Fibroblast of villous mesenchyme (primary cell): ENCODE measurements at regions not wholly inside any gene's neighbourhood (a gene's known extent, or its start where the extent isn't known, plus 50 kb on each side); places are given as distances from the start of the nearest gene placed in this dataset.

Experiments used
- DNase-seq: peaks from one replicate; pipeline ENCODE4 v3.0.0-alpha.2; 2010; ENCODE audit warnings: low read depth
- H3K4me3 ChIP-seq: 2 replicates; pipeline ENCODE4 v1.5.1; 2011; ENCODE audit warnings: low read depth, mild to moderate bottlenecking, low read length
- TF ChIP-seq, protein P1 (sequence below): IDR thresholded peaks from 2 replicates; pipeline ENCODE4 v1.5.1; 2012; ENCODE audit warnings: low read depth, mild to moderate bottlenecking, low read length; ENCODE audit not compliant: insufficient read depth

DNA sequence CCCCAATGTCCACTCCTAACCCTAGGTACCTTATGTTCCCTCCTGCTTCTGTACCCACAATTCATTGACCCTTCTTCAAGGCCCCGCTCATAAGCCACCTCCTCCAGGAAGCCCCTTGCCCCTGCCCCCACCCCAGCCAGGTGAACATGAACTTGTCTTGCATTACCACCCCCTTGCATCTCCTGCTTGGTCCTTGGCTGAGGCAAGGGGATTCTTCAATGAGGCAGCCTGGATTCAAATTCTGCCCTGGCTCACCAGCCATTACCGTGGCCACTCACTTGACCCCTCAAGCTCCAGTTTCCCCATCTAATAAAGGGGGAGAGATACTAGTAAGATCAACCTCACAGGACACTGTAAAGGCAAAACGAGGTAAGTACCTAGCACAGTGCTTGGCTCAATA lies 193.1 kb downstream of the DICER1 start:
- DNase-seq = no peak
- TF ChIP-seq, protein P1, sequence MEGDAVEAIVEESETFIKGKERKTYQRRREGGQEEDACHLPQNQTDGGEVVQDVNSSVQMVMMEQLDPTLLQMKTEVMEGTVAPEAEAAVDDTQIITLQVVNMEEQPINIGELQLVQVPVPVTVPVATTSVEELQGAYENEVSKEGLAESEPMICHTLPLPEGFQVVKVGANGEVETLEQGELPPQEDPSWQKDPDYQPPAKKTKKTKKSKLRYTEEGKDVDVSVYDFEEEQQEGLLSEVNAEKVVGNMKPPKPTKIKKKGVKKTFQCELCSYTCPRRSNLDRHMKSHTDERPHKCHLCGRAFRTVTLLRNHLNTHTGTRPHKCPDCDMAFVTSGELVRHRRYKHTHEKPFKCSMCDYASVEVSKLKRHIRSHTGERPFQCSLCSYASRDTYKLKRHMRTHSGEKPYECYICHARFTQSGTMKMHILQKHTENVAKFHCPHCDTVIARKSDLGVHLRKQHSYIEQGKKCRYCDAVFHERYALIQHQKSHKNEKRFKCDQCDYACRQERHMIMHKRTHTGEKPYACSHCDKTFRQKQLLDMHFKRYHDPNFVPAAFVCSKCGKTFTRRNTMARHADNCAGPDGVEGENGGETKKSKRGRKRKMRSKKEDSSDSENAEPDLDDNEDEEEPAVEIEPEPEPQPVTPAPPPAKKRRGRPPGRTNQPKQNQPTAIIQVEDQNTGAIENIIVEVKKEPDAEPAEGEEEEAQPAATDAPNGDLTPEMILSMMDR = no peak
- no peak overlapping the region for H3K4me3 ChIP-seq

DNA sequence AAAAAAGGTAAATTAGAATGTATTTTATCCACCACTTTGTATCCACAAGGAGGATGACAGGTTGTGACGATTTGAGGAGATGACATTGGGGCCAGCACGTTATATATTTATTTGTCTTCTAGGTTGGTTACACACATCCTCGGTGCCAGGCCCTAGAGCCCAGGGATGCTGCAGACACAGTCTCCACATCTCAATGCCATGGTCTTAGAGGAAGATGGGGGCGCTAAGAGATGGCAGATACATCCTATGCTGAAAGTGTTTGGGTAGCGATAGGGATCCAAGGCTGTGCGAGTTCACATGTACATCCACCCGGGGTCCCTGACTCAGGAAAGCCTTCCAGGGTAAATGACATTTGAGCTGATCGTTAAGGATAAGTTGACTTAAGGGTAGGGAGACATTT lies 193.1 kb upstream of the GSC start:
- no peak for DNase-seq
- TF ChIP-seq, protein P1 = no peak
- H3K4me3 ChIP-seq = no peak overlapping the region

- DNase-seq = no peak
- H3K4me3 ChIP-seq = no peak overlapping the region
- TF ChIP-seq, protein P1 = no peak
Measured at GRCh38 chr14:94962166-94962575, 192.3 kb upstream of the GSC start.

DNA sequence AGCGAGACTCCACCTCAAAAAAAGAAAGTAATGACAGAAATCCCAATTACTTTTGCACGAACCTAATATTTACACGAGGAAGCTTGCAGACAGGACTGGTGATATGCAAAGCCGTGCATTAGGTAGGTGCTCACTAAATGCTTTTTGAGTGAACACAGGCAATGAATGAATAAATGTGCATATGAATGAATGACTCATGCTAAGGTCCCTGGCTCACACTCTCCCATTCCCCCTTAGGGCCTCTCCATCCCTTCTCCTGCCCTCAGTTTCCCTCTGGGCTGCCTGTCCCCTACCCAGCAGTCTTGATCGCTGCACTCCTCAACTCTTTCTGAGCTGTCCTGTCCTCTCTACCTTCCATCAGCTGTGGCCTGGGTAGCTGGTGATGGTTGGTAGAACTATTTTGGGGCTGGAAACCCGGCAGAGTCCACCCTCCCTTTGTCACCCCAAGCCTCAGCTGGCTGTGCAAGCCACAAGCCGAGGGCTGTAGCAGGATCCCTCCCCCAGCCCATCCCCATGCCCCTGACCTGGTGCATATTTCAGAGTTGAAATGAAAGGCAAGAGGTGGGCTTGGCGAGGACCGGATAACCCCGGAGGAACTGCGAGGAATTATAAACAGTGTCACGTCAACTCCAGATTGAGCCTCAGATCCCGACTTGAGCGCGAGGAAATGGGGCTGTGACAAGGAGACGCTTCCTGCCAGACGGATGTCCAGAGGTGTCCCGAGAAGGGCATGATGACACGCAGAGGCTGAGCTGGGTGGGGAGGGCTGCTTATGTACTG lies 191.7 kb upstream of the GSC start:
- TF ChIP-seq, protein P1 = no peak
- no peak for DNase-seq
- H3K4me3 ChIP-seq = no peak overlapping the region

DNA sequence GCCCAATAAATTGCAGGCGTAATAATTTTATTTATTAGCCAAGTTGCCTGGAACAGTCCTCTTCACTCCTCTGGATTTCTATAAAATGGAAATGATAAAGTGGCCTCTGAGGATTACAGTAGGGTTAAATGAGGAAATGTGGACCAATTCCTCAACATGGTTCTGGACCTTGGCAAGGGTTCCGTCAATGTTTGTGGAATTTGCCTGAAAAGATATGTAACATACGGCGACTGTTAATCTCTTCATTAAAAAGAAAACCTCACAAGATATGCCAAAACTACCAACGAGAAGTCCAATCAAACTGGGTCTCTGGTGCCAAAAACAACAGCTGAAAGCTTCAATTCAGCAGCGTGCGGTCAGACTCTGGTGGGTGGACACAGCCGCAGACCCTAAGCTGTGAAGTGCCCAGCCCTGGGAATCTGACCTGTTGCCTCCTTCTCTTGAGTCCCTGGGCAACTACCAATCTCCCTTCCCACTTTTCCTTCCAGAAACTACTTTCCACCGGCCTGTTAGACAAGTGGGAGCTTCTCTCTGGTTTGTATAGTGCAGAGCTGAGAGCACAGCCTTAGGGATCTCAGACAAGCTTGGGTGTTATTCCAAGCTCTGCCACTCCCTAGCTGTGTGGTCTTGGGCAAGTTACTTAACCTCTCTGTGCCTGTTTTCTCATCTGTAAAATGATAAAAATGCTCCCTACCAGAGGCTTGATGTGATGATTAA lies 190.5 kb upstream of the GSC start:
- no peak for DNase-seq

GRCh38 chr14:94953541-94954260 lies 183.8 kb upstream of the GSC start:
- TF ChIP-seq, protein P1 = no peak
- no peak for DNase-seq

More for the DNA sequence above, 190.5 kb upstream of the GSC start:
- TF ChIP-seq, protein P1 = no peak
- H3K4me3 ChIP-seq = no peak overlapping the region

More at GRCh38 chr14:94953541-94954260, 183.8 kb upstream of the GSC start:
- H3K4me3 ChIP-seq = no peak overlapping the region
